T-helper 1 cell treated with Interleukin-12 subunit alpha and Interleukin-12 subunit beta and Interleukin-4 antibody, amounts not matched to agents 30 ng/mL and 1 ng/mL, for 36 hours (primary cell): ENCODE measurements at regions not wholly inside any gene's neighbourhood (a gene's known extent, or its start where the extent isn't known, plus 50 kb on each side); places are given as distances from the start of the nearest gene placed in this dataset.
"Not testable (repeated sequence)": the region's sequence is repeated elsewhere in the genome, so short reads cannot be mapped to it uniquely, and the experiment has no call there.

Source experiments
- intact Hi-C: fragments of 100-400 bp; cut with micrococcal nuclease; formaldehyde crosslinking; loops from one replicate; pipeline ENCODE4 v1.15.1; 2024

GRCh38 chr14:43198465-43198864 lies 1308.6 kb downstream of the FSCB start:
- intact Hi-C loops = no loop called here

GRCh38 chr14:43184540-43184939 lies 1322.5 kb downstream of the FSCB start:
- intact Hi-C loops = no loop called here

- intact Hi-C loops = no loop called here
Measured at GRCh38 chr14:43183916-43184315, 1323.2 kb downstream of the FSCB start.

GRCh38 chr14:43175896-43176295 lies 1331.2 kb downstream of the FSCB start:
- intact Hi-C loops = no loop called here

- intact Hi-C loops = no loop called here
Measured at GRCh38 chr14:43172899-43173548, 1334.1 kb downstream of the FSCB start.

GRCh38 chr14:43169722-43170121 lies 1337.4 kb downstream of the FSCB start:
- intact Hi-C loops = no loop called here

GRCh38 chr14:43168371-43168925 lies 1338.6 kb downstream of the FSCB start:
- intact Hi-C loops = no loop called here

- intact Hi-C loops = no loop called here
Measured at GRCh38 chr14:43166163-43166562, 1340.9 kb downstream of the FSCB start.

GRCh38 chr14:43165651-43166050 lies 1341.4 kb downstream of the FSCB start:
- intact Hi-C loops = no loop called here

- intact Hi-C loops = no loop called here
Measured at GRCh38 chr14:43161477-43161876, 1345.6 kb downstream of the FSCB start.

- intact Hi-C loops = no loop called here
Measured at GRCh38 chr14:43157661-43158060, 1349.4 kb downstream of the FSCB start.

- intact Hi-C loops = no loop called here
Measured at GRCh38 chr14:43155924-43156323, 1351.2 kb downstream of the FSCB start.

GRCh38 chr14:43155258-43155657 lies 1351.8 kb downstream of the FSCB start:
- intact Hi-C loops = no loop called here

GRCh38 chr14:43147485-43147884 lies 1359.6 kb downstream of the FSCB start:
- intact Hi-C loops = no loop called here

GRCh38 chr14:43145361-43145760 lies 1361.7 kb downstream of the FSCB start:
- intact Hi-C loops = no loop called here

GRCh38 chr14:43143106-43143505 lies 1364.0 kb downstream of the FSCB start:
- intact Hi-C loops = no loop called here

- intact Hi-C loops = no loop called here
Measured at GRCh38 chr14:43141636-43142191, 1365.4 kb downstream of the FSCB start.

- intact Hi-C loops = no loop called here
Measured at GRCh38 chr14:43140453-43140852, 1366.6 kb downstream of the FSCB start.

GRCh38 chr14:43135877-43136411 lies 1371.1 kb downstream of the FSCB start:
- intact Hi-C loops = no loop called here

GRCh38 chr14:43132441-43132840 lies 1374.6 kb downstream of the FSCB start:
- intact Hi-C loops = no loop called here

GRCh38 chr14:43128429-43128828 lies 1378.7 kb downstream of the FSCB start:
- intact Hi-C loops = not testable (repeated sequence)

GRCh38 chr14:43127874-43128273 lies 1379.2 kb downstream of the FSCB start:
- intact Hi-C loops = not testable (repeated sequence)

GRCh38 chr14:43123544-43123943 lies 1383.5 kb downstream of the FSCB start:
- intact Hi-C loops = no loop called here
